ENCODE measurements at regions not wholly inside any gene's neighbourhood (a gene's known extent, or its start where the extent isn't known, plus 50 kb on each side); places are given as distances from the start of the nearest gene placed in this dataset.
A peak's percentile ranks its signal among the peaks of the same experiment; 100 is the strongest.
"Not testable (repeated sequence)": the region's sequence is repeated elsewhere in the genome, so short reads cannot be mapped to it uniquely, and the experiment has no call there.

DNA sequence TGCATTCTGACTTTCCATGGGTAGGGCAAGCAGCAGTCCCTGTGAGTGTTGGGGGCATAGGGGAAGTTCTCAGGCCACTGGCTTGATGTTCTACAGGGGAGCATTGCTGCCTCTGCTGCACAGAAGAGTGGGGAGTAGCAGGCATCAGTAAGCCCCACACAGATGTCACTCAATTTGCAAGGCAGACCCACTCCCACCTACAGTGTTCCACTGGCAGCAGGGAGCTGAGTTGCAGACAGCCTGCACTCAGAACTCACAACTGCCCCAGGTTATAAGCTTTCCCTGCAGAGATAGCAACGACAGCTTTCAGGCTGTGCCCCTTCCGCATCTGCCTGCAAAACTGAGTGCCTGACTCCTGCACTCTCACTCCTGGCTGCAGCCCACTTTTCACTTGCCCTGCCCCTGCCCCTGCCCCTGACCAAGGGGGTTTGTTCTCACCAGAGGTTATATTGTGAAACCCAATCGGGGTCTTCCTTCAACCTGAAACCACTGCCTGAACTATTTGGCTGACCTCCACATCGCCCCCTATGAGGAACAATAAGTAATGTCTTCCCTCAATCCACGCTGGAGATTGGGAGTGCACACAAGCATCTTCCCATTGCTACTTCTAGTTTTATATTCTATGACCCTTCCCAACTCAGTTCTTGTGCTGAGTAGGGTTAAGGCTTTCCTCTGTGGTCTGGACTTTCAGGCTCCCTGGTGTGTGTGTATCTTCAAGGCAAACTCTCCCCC is 227.4 kb upstream of the CXorf51B start:
- Histone ChIP-seq H3K36me3 (no peaks in the 10 kb centered on the region), H3K9me3 (peaks cover 0 to 6% (median 0%) of the 10 kb centered on the region in 4 donors), H3K4me1 (no peaks in the 10 kb centered on the region), H3K27ac (no peak overlapping the region), H3K27me3 (no peaks in the 10 kb centered on the region), H3K4me3 (no peak overlapping the region)
- DNase-seq = no peak
- TF ChIP-seq POLR2AphosphoS5 (IDR thresholded peaks at IDR 0.05) = no peak
- ATAC-seq (ENCODE audit: low FRiP score in 2 of 2) = peak in 1 of 2 donors; percentile 11
- WGBS, 2 donors = 69 to 75% methylated on average over 5 of the region's 5 CpGs

DNA sequence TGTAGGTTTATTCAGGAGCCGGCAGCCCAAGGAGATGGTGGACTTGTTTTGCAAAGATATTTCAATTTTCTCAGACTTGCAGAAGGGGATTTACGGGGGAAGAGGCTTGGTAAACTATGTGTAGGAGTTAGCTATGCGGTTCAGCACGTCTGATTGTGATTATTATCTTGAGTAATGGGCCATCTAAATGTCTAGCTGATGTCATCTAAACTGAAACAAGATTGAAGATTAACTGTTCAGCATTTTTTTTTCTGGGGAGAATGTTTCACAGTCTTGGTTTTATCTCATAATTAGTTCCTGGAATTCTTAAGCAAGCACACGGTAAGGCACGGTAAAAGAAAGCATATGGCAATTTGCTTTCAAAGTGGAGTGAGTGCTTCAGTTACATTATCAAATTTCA is 207.3 kb upstream of the CXorf51B start:
- no peak overlapping the region for H3K27ac ChIP-seq
- TF ChIP-seq POLR2A (IDR thresholded peaks at IDR 0.05) (no peak), EP300 (IDR thresholded peaks at IDR 0.05) (no peak), POLR2AphosphoS5 (IDR thresholded peaks at IDR 0.05) (no peak)
- TF ChIP-seq, protein P1, sequence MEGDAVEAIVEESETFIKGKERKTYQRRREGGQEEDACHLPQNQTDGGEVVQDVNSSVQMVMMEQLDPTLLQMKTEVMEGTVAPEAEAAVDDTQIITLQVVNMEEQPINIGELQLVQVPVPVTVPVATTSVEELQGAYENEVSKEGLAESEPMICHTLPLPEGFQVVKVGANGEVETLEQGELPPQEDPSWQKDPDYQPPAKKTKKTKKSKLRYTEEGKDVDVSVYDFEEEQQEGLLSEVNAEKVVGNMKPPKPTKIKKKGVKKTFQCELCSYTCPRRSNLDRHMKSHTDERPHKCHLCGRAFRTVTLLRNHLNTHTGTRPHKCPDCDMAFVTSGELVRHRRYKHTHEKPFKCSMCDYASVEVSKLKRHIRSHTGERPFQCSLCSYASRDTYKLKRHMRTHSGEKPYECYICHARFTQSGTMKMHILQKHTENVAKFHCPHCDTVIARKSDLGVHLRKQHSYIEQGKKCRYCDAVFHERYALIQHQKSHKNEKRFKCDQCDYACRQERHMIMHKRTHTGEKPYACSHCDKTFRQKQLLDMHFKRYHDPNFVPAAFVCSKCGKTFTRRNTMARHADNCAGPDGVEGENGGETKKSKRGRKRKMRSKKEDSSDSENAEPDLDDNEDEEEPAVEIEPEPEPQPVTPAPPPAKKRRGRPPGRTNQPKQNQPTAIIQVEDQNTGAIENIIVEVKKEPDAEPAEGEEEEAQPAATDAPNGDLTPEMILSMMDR (IDR thresholded peaks at IDR 0.05) = no peak
- ATAC-seq (ENCODE audit: low FRiP score in 2 of 2) (no peak), DNase-seq (no peak)
- WGBS, 2 donors = 31 to 49% methylated on average over 6 of the region's 6 CpGs
- H3K36me3 ChIP-seq = no peaks in the 10 kb centered on the region
- no peak overlapping the region for H3K4me3 ChIP-seq
- no peaks in the 10 kb centered on the region for H3K4me1 ChIP-seq
- no peaks in the 10 kb centered on the region for H3K27me3 ChIP-seq
- no peaks in the 10 kb centered on the region for H3K9me3 ChIP-seq

DNA sequence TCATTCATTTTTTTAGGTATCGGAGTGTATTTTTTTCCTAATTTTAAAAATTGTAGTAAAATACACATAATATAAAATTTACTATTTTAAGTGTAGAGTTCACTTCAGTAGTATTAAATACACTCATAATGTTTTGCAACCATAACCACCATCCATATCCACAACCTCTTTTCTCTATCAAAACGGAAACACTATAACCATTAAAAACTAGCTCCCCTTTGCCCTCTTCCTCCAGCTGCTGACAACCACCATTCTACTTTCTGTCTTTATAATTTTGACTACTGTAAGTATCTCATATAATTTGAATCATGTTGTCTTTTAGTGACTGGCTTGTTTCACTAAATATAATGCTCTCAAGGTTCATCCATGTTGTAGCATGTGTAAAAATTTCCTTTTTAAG is 205.4 kb upstream of the CXorf51B start:
- no peaks in the 10 kb centered on the region for H3K4me1 ChIP-seq
- ATAC-seq (ENCODE audit: low FRiP score in 2 of 2) (no peak), DNase-seq (no peak)
- no peak overlapping the region for H3K27ac ChIP-seq
- no peaks in the 10 kb centered on the region for H3K36me3 ChIP-seq
- TF ChIP-seq POLR2A (IDR thresholded peaks at IDR 0.05) (no peak), POLR2AphosphoS5 (IDR thresholded peaks at IDR 0.05) (no peak), EP300 (IDR thresholded peaks at IDR 0.05) (no peak)
- TF ChIP-seq, protein P1 (IDR thresholded peaks at IDR 0.05) = no peak
- WGBS, 2 donors = 87 to 96% methylated on average over 2 of the region's 2 CpGs
- no peak overlapping the region for H3K4me3 ChIP-seq
- no peaks in the 10 kb centered on the region for H3K27me3 ChIP-seq
- no peaks in the 10 kb centered on the region for H3K9me3 ChIP-seq

DNA sequence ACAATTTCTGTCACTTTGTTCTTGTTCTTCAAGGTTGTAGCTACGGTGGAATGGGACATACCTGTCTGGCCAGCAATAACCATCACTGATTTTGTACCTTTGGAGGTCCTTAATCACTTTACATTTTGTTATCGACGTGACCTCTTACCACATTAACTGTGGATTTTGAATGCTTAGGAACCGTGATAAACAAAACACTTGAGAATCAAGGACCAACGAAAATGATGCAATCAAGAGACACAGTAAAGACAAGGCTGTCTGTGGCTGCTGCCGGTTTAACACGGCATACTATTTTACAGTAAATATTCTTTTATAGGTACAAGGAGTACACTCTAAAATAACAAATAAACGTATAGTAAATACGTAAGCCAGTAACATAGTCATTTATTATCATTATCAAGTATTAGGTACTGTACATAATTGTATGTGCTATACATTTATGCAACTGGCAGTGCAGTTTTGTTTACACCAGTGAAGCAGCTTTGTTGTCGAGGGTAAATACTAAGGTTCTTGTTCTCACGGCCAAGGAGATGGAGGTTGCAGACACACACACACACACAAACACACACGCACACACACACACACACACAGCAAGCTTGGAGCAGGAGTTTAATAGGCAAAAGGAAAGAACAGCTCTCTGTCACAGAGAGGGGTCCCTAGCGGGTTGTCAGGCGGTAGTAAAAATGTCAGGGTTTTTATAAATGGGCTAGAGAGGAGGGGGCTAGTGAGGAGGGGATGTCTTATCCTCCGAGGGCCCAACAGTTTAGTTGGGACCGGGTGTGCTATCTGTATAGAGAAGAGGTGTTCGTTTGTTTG is 194.7 kb upstream of the CXorf51B start:
- no peak for TF ChIP-seq POLR2AphosphoS5 (IDR thresholded peaks at IDR 0.05)
- no peak for DNase-seq
- H3K27ac ChIP-seq = no peak overlapping the region
- no peaks in the 10 kb centered on the region for H3K4me1 ChIP-seq
- WGBS, 2 donors = 55 to 58% methylated on average over 17 of the region's 17 CpGs
- no peak overlapping the region for H3K4me3 ChIP-seq
- no peak for ATAC-seq (ENCODE audit: low FRiP score in 2 of 2)
- no peaks in the 10 kb centered on the region for H3K27me3 ChIP-seq
- peaks cover 0 to 3% (median 0%) of the 10 kb centered on the region in 4 donors for H3K9me3 ChIP-seq
- H3K36me3 ChIP-seq = no peaks in the 10 kb centered on the region

DNA sequence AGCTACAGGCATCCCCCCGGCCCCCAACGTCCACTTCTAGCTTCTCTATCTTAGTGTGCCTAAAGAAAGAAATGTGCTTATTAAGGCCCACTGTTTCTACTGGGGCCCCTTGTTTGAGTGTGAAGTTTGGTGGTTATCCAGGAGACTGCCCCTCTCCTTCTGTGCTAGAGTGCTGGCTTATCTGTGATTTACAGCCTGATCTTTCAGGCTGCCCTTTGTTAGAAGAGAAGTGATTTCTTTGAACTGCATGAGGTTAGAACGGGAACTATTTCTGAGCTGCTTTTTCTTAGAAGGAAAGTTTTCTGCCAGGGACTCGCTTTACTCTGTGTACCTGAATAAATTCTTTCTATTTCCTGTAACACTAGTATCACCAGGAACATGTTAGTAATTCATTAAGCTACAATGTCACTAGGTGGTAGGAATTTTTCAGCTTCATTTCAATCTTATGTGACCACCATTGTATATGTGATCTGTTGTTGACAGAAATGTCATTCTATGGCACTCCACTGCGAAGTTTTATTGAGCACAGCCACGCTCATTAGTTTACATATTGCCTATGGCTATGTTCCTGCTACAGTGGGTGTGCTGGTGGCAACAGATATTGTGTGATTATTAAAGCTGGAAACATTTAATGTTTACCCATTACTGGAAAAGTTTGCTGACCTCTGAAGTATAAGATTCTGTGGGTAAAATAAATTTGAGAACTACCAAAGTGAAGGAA is 193.8 kb upstream of the CXorf51B start:
- DNase-seq = no peak
- Histone ChIP-seq H3K9me3 (peaks cover 0 to 6% (median 0%) of the 10 kb centered on the region in 4 donors), H3K27me3 (no peaks in the 10 kb centered on the region), H3K36me3 (no peaks in the 10 kb centered on the region), H3K4me3 (no peak overlapping the region), H3K4me1 (no peaks in the 10 kb centered on the region), H3K27ac (no peak overlapping the region)
- ATAC-seq (ENCODE audit: low FRiP score in 2 of 2) = no peak
- WGBS, 2 donors = 8 to 39% methylated on average over 6 of the region's 6 CpGs
- TF ChIP-seq POLR2AphosphoS5 (IDR thresholded peaks at IDR 0.05) (no peak), EP300 (IDR thresholded peaks at IDR 0.05) (no peak), POLR2A (IDR thresholded peaks at IDR 0.05) (no peak)
- TF ChIP-seq, protein P1 (IDR thresholded peaks at IDR 0.05) = no peak

DNA sequence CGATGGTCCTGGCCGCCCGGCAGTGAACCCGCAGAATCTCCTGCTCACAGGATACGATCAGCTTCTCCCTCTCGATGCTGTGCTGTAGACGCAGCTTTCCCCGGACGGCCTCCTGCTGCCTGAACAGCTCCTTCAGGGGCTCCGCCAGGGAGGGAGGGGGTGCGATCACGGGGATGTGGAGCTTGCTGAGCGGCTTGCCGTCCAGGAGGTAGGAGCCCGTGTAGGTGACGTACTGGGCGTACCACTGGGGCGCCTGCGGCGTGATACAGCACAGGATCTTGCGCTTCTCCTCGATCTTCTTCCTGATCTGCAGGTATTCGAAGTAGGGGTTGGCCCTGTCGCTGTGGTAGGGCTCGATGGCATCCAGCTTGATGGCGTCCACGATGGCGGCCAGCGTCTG is 189.6 kb upstream of the CXorf51B start:
- not testable (repeated sequence) for H3K4me3 ChIP-seq; H3K27ac ChIP-seq; ATAC-seq (ENCODE audit: low FRiP score in 2 of 2); H3K4me1 ChIP-seq; H3K9me3 ChIP-seq; H3K36me3 ChIP-seq; H3K27me3 ChIP-seq
- 90 to 93% methylated on average over 2 to 12 of the region's 29 CpGs for WGBS, 2 donors
- DNase-seq = peak in 1 of 2 donors; percentile 29
